ENCODE measurements at regions not wholly inside any gene's neighbourhood (a gene's known extent, or its start where the extent isn't known, plus 50 kb on each side); places are given as distances from the start of the nearest gene placed in this dataset.

DNA sequence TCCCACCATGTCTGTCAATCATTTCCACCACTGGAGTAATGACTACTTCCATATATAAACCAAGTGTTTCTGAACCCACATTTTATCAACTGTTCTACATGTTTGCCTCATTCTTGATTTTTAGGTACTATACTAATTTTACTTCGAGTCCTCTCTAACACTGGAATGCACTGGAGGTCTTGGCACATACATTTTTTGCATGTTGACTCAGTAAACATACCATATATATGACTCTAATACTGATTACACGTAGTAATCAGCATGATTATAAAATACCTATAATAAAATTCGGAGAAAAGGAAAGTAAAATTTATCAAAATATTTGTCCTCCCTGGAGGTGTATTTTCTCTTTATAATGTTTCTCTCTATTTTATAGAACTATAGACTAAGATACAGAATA, 621.7 kb upstream of the NUDT12 start:
- TF ChIP-seq, protein P1, sequence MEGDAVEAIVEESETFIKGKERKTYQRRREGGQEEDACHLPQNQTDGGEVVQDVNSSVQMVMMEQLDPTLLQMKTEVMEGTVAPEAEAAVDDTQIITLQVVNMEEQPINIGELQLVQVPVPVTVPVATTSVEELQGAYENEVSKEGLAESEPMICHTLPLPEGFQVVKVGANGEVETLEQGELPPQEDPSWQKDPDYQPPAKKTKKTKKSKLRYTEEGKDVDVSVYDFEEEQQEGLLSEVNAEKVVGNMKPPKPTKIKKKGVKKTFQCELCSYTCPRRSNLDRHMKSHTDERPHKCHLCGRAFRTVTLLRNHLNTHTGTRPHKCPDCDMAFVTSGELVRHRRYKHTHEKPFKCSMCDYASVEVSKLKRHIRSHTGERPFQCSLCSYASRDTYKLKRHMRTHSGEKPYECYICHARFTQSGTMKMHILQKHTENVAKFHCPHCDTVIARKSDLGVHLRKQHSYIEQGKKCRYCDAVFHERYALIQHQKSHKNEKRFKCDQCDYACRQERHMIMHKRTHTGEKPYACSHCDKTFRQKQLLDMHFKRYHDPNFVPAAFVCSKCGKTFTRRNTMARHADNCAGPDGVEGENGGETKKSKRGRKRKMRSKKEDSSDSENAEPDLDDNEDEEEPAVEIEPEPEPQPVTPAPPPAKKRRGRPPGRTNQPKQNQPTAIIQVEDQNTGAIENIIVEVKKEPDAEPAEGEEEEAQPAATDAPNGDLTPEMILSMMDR (IDR thresholded peaks at IDR 0.05): no peak
- no peak for TF ChIP-seq POLR2AphosphoS5 (IDR thresholded peaks at IDR 0.05)

Data from stomach (tissue), 4 donors.